ENCODE measurements at regions not wholly inside any gene's neighbourhood (a gene's known extent, or its start where the extent isn't known, plus 50 kb on each side); places are given as distances from the start of the nearest gene placed in this dataset.

- TF ChIP-seq CTCF (IDR thresholded peaks at IDR 0.05; ENCODE audit: poor library complexity) (no peak), EZH2phosphoT487 (IDR thresholded peaks at IDR 0.05; ENCODE audit: low read depth, severe bottlenecking, unreplicated experiment) (no peak)
These were observed 529.7 kb upstream of the RPS6KA3 start for GRCh38 chrX:20796450-20796849.

Data from hepatocyte (in vitro differentiated cells).